D721Med (cell line): ENCODE measurements at regions not wholly inside any gene's neighbourhood (a gene's known extent, or its start where the extent isn't known, plus 50 kb on each side); places are given as distances from the start of the nearest gene placed in this dataset.

ENCODE experiments used
- DNase-seq: peaks from one replicate; pipeline ENCODE4 v3.0.0; 2011; ENCODE audit warnings: low spot score; ENCODE audit not compliant: insufficient read length
- FAIRE-seq: peaks from 2 replicates; lab custom pipeline; 2011; peaks lifted over from hg19 to GRCh38; lab: Jason Lieb, UNC
- TF ChIP-seq, protein P1 (sequence below): IDR thresholded peaks from 2 replicates; pipeline ENCODE4 v1.5.1; 2012; ENCODE audit warnings: mild to moderate bottlenecking, control low read depth; ENCODE audit not compliant: insufficient read depth; ENCODE audit errors: missing control alignments

DNA sequence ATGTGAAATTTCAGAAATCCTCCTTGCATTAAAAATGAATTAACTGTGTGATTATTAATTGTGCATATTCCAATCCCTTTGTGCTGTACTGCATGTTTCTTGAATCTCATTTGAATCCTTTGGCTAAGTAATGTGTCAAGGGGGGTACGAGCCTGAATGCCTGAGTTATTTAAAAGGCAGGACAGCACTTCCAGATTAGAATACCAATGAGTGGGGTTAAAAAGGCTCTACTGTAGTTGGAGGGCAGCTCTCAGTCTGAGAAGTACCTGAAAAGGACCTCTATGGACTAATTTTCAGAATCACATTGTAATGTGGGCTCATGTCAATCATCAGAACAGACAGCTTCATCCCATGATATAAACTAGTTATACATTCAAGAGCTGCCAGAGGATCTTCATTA, 423.0 kb downstream of the GRB14 start:
- TF ChIP-seq, protein P1, sequence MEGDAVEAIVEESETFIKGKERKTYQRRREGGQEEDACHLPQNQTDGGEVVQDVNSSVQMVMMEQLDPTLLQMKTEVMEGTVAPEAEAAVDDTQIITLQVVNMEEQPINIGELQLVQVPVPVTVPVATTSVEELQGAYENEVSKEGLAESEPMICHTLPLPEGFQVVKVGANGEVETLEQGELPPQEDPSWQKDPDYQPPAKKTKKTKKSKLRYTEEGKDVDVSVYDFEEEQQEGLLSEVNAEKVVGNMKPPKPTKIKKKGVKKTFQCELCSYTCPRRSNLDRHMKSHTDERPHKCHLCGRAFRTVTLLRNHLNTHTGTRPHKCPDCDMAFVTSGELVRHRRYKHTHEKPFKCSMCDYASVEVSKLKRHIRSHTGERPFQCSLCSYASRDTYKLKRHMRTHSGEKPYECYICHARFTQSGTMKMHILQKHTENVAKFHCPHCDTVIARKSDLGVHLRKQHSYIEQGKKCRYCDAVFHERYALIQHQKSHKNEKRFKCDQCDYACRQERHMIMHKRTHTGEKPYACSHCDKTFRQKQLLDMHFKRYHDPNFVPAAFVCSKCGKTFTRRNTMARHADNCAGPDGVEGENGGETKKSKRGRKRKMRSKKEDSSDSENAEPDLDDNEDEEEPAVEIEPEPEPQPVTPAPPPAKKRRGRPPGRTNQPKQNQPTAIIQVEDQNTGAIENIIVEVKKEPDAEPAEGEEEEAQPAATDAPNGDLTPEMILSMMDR, result no peak
- no peak for FAIRE-seq
- no peak for DNase-seq

GRCh38 chr2:164190700-164191099, 430.6 kb downstream of the GRB14 start:
- DNase-seq, result no peak
- no peak for FAIRE-seq

GRCh38 chr2:164189851-164190250, 431.4 kb downstream of the GRB14 start:
- FAIRE-seq, result no peak
- TF ChIP-seq, protein P1, result no peak
- no peak for DNase-seq

More at GRCh38 chr2:164190700-164191099, 430.6 kb downstream of the GRB14 start:
- TF ChIP-seq, protein P1, result no peak

- FAIRE-seq (no peak), DNase-seq (no peak)
- TF ChIP-seq, protein P1, result no peak
These were observed 434.2 kb downstream of the GRB14 start for GRCh38 chr2:164187121-164187520.

GRCh38 chr2:164186591-164186990, 434.7 kb downstream of the GRB14 start:
- DNase-seq, result no peak
- FAIRE-seq, result no peak
- TF ChIP-seq, protein P1, result no peak

DNA sequence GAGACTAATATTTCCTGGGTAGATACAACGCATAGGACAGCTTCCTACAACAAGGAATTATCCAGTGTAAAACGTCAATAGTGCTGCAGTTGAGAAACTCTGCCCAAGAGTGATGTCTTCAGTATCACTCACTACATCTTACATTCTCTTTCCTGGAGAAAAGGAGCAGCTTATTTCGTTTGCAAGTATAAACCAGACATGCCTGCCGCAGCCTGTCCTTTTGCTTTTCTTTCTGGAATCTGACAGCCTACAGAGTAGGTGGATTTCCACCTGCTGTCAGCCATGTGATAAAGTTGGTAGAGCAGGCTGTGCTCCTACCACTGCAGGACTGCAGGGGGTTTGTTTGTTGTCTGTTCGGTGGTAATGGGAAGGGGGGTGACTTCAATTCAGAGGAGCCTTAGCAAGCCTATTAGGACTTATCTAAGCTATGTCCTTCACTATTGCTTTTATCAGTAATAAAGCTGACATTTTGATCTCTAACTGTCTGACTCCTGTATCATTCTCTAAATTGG, 439.1 kb downstream of the GRB14 start:
- TF ChIP-seq, protein P1, result no peak
- FAIRE-seq, result no peak
- no peak for DNase-seq

GRCh38 chr2:164178835-164179465, 442.3 kb downstream of the GRB14 start:
- FAIRE-seq, result no peak
- TF ChIP-seq, protein P1, result no peak

More at GRCh38 chr2:164178835-164179465, 442.3 kb downstream of the GRB14 start:
- no peak for DNase-seq
